Natural killer cell (primary cell): ENCODE measurements at regions not wholly inside any gene's neighbourhood (a gene's known extent, or its start where the extent isn't known, plus 50 kb on each side); places are given as distances from the start of the nearest gene placed in this dataset.

Experiments
- ATAC-seq, 3 donors: fragments of 150-1000 bp in 2 of 3; fragments of 200-7000 bp in 1 of 3; cut with Tn5 transposase; 1 replicate in 1 of 3; 2 replicates in 2 of 3; pipeline ENCODE4 v1.10.0; 2021; ENCODE audit warnings: mild to moderate bottlenecking in 2 of 3, moderate library complexity in 2 of 3
- DNase-seq, 2 donors: peaks; one replicate each; pipeline versions ENCODE4 v3.0.0 to v3.0.0-alpha.2; 2013 to 2021; ENCODE audit warnings: mixed read lengths in 1 of 2
- H3K27ac ChIP-seq: one replicate; pipeline ENCODE4 v1.5.1; 2013; ENCODE audit warnings: mild to moderate bottlenecking, low read length
- H3K27me3 ChIP-seq: one replicate; pipeline ENCODE4 v1.6.1; 2013; ENCODE audit warnings: low read length; ENCODE audit not compliant: control insufficient read depth, insufficient read depth
- H3K36me3 ChIP-seq: one replicate; pipeline ENCODE4 v1.6.1; 2013; ENCODE audit warnings: low read length; ENCODE audit not compliant: control insufficient read depth, insufficient read depth
- H3K4me1 ChIP-seq: one replicate; pipeline ENCODE4 v1.6.1; 2013; ENCODE audit warnings: low read length; ENCODE audit not compliant: control insufficient read depth, insufficient read depth
- H3K4me3 ChIP-seq: one replicate; pipeline ENCODE4 v1.5.1; 2013; ENCODE audit warnings: low read length
- H3K9me3 ChIP-seq: one replicate; pipeline ENCODE4 v1.6.1; 2013; ENCODE audit warnings: low read length; ENCODE audit not compliant: control insufficient read depth, insufficient read depth
- H3K27ac Mint-ChIP-seq, 2 donors: one replicate each; pipeline ENCODE4 v1.8.0; 2022; ENCODE audit warnings: mild to moderate bottlenecking in 2 of 2, mixed read lengths in 2 of 2, moderate library complexity in 1 of 2
- H3K27me3 Mint-ChIP-seq, 2 donors: one replicate each; pipeline ENCODE4 v1.8.0; 2022; ENCODE audit warnings: low read depth in 2 of 2, mixed read lengths in 2 of 2
- H3K36me3 Mint-ChIP-seq: one replicate; pipeline ENCODE4 v1.8.0; 2022; ENCODE audit warnings: mixed read lengths
- H3K4me1 Mint-ChIP-seq, 2 donors: one replicate each; pipeline ENCODE4 v1.8.0; 2022; ENCODE audit warnings: mixed read lengths in 2 of 2
- H3K4me3 Mint-ChIP-seq: one replicate; pipeline ENCODE4 v1.8.0; 2022; ENCODE audit warnings: mild to moderate bottlenecking, moderate library complexity, mixed read lengths
- H3K9me3 Mint-ChIP-seq, 2 donors: one replicate each; pipeline ENCODE4 v1.8.0; 2022; ENCODE audit warnings: mixed read lengths in 2 of 2
- WGBS: methylation state at CpG from one replicate; pipeline ENCODE4 v1.1.7; 2013; ENCODE audit warnings: missing lambda C conversion rate; ENCODE audit not compliant: insufficient coverage; 5-methylcytosine and 5-hydroxymethylcytosine counted together
- intact Hi-C: fragments of 100-400 bp; cut with micrococcal nuclease; formaldehyde crosslinking; loops from one replicate; pipeline ENCODE4 v1.14.2; 2022
- TF ChIP-seq, protein P1 (sequence below): fragments of 200-600 bp; IDR thresholded peaks from one replicate; pipeline ENCODE4 v1.8.0; 2022; ENCODE audit warnings: antibody characterized with exemption

DNA sequence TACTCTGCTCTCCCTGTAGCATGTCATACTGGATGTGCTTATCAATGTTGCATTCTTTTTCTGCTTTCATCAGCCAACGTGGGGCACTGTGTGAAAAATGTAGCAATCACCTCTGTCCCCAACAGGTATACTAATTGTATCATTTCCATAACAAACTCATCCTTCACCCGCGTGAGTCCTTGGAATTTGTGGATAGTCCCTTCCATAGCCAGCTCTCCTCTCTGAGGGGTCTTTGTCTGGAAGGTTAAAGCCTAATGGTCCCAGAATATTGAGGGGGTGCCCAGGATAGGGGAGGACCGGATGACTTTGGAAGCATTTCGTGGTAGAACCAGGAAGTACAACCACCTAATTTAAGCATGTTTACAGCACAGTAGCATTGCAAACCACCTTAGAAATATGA lies 124.6 kb downstream of the FOXB1 start:
- intact Hi-C loops: no loop called here
- no peak for ATAC-seq
- H3K4me1 ChIP-seq: peaks cover 8% of the 10 kb centered on the region
- no peaks in the 10 kb centered on the region for H3K9me3 ChIP-seq
- no peaks in the 10 kb centered on the region for H3K36me3 ChIP-seq
- no peak overlapping the region for H3K4me3 ChIP-seq
- no peak overlapping the region for H3K27ac ChIP-seq
- Mint-ChIP-seq H3K4me1 (peaks cover 17 to 23% of the 10 kb centered on the region in 2 donors), H3K36me3 (no peaks in the 10 kb centered on the region), H3K4me3 (peak overlapping the region; percentile 83), H3K9me3 (no peaks in the 10 kb centered on the region), H3K27me3 (peaks cover 4 to 12% of the 10 kb centered on the region in 2 donors), H3K27ac (peak overlapping the region; percentile 87)
- DNase-seq: peak in 1 of 2 donors; percentile 21
- no peaks in the 10 kb centered on the region for H3K27me3 ChIP-seq
- WGBS: 60% methylated on average over 3 of the region's 5 CpGs
- TF ChIP-seq, protein P1, sequence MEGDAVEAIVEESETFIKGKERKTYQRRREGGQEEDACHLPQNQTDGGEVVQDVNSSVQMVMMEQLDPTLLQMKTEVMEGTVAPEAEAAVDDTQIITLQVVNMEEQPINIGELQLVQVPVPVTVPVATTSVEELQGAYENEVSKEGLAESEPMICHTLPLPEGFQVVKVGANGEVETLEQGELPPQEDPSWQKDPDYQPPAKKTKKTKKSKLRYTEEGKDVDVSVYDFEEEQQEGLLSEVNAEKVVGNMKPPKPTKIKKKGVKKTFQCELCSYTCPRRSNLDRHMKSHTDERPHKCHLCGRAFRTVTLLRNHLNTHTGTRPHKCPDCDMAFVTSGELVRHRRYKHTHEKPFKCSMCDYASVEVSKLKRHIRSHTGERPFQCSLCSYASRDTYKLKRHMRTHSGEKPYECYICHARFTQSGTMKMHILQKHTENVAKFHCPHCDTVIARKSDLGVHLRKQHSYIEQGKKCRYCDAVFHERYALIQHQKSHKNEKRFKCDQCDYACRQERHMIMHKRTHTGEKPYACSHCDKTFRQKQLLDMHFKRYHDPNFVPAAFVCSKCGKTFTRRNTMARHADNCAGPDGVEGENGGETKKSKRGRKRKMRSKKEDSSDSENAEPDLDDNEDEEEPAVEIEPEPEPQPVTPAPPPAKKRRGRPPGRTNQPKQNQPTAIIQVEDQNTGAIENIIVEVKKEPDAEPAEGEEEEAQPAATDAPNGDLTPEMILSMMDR: no peak

DNA sequence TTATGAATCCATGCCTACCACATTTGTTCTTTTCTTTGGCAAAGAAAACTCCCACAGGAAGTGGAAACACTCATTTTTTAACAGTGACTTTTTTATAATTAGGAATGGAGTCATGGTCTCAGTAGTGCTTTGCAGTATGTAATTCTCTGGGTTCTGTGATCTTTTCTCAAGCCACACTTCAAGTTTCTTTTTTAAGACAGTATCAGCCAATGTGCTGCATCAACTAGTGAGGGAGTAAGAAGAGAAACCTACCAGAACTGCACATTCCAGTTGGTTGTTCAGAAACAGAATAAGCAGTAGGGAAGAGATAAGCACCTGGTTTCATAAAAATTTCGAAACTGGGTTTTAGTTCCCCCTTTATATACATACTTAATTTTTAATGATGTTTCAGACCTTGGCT lies 126.3 kb downstream of the FOXB1 start:
- no CpG with 5 or more reads among the region's 1 CpG for WGBS
- Mint-ChIP-seq H3K27ac (no peak overlapping the region), H3K36me3 (no peaks in the 10 kb centered on the region), H3K27me3 (peaks cover 21 to 23% of the 10 kb centered on the region in 2 donors), H3K9me3 (no peaks in the 10 kb centered on the region), H3K4me1 (peaks cover 17 to 22% of the 10 kb centered on the region in 2 donors), H3K4me3 (no peak overlapping the region)
- ATAC-seq: no peak
- DNase-seq: no peak
- Histone ChIP-seq H3K4me3 (no peak overlapping the region), H3K36me3 (no peaks in the 10 kb centered on the region), H3K27me3 (no peaks in the 10 kb centered on the region), H3K9me3 (no peaks in the 10 kb centered on the region), H3K4me1 (peaks cover 8% of the 10 kb centered on the region), H3K27ac (no peak overlapping the region)
- TF ChIP-seq, protein P1: no peak
- intact Hi-C loops: no loop called here

DNA sequence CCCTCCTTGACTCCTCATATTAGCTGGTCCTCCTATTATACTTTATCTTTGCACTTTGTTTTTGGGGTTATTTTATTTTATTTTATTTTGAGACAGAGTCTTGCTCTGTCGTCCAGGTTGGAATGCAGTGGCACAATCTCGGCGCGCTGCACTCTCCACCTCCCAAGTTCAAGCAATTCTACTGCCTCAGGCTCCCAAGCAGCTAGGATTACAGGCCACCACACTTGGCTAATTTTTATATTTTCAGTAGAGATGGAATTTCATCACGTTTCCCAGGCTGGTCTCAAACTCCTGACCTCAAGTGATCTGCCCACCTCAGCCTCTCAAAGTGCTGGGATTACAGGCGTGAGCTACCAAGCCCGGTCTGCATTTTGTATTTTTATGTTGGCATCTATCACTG lies 126.7 kb downstream of the FOXB1 start:
- Histone ChIP-seq H3K27ac (no peak overlapping the region), H3K36me3 (no peaks in the 10 kb centered on the region), H3K27me3 (no peaks in the 10 kb centered on the region), H3K4me1 (peaks cover 8% of the 10 kb centered on the region), H3K9me3 (no peaks in the 10 kb centered on the region), H3K4me3 (no peak overlapping the region)
- DNase-seq: no peak
- WGBS: 82% methylated on average over 3 of the region's 7 CpGs
- intact Hi-C loops: no loop called here
- Mint-ChIP-seq H3K4me1 (peaks cover 17 to 19% of the 10 kb centered on the region in 2 donors), H3K27me3 (peaks cover 21 to 22% of the 10 kb centered on the region in 2 donors), H3K27ac (no peak overlapping the region), H3K4me3 (no peak overlapping the region), H3K9me3 (no peaks in the 10 kb centered on the region), H3K36me3 (no peaks in the 10 kb centered on the region)
- TF ChIP-seq, protein P1: no peak
- ATAC-seq: no peak

GRCh38 chr15:60134609-60135008 lies 130.5 kb downstream of the FOXB1 start:
- TF ChIP-seq, protein P1: no peak
- Histone ChIP-seq H3K36me3 (no peaks in the 10 kb centered on the region), H3K4me1 (no peaks in the 10 kb centered on the region), H3K4me3 (no peak overlapping the region), H3K27me3 (no peaks in the 10 kb centered on the region), H3K9me3 (no peaks in the 10 kb centered on the region), H3K27ac (no peak overlapping the region)
- Mint-ChIP-seq H3K9me3 (no peaks in the 10 kb centered on the region), H3K4me1 (no peaks in the 10 kb centered on the region), H3K27ac (no peak overlapping the region), H3K36me3 (no peaks in the 10 kb centered on the region), H3K27me3 (peaks cover 31 to 36% of the 10 kb centered on the region in 2 donors), H3K4me3 (no peak overlapping the region)
- WGBS: 48% methylated on average over 1 of the region's 1 CpG
- DNase-seq (peak in 1 of 2 donors; percentile 26), ATAC-seq (no peak)
- intact Hi-C loops: no loop called here
